Stimulated activated CD8-positive, alpha-beta memory T cell treated with anti-CD3 and anti-CD28 coated beads, Interleukin-4, amount 100 ng/mL, for 1 hour (primary cell): ENCODE measurements at regions not wholly inside any gene's neighbourhood (a gene's known extent, or its start where the extent isn't known, plus 50 kb on each side); places are given as distances from the start of the nearest gene placed in this dataset.
A peak's percentile ranks its signal among the peaks of the same experiment; 100 is the strongest.
"Not testable (repeated sequence)": the region's sequence is repeated elsewhere in the genome, so short reads cannot be mapped to it uniquely, and the experiment has no call there.

Source experiments
- DNase-seq, 2 donors: peaks; one replicate each; pipeline ENCODE4 v3.0.0-alpha.2; 2020; ENCODE audit warnings: low read depth in 2 of 2, low spot score in 1 of 2

GRCh38 chr6:30832864-30833263, 51.5 kb upstream of the DDR1 start:
- DNase-seq = no peak

DNA sequence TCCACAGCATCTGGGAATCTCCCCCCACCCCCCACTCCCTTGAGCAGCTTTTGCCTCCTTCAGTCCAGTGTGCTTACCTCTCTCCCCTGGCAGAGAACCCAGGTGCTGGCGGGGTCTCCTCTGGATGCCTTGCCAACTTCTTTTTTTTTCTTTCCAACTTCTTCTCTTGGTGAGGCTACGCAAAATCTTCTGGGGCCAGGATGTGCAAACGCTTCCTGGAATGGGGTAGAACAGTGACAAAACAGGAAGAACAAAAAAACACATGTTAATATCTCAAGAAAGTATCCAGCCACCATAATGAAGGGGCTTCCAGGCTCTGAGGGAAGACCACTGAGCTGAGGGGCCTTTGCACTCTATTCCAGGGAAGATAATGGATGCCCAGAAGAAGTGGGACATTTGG, 53.9 kb upstream of the DDR1 start:
- no peak for DNase-seq

DNA sequence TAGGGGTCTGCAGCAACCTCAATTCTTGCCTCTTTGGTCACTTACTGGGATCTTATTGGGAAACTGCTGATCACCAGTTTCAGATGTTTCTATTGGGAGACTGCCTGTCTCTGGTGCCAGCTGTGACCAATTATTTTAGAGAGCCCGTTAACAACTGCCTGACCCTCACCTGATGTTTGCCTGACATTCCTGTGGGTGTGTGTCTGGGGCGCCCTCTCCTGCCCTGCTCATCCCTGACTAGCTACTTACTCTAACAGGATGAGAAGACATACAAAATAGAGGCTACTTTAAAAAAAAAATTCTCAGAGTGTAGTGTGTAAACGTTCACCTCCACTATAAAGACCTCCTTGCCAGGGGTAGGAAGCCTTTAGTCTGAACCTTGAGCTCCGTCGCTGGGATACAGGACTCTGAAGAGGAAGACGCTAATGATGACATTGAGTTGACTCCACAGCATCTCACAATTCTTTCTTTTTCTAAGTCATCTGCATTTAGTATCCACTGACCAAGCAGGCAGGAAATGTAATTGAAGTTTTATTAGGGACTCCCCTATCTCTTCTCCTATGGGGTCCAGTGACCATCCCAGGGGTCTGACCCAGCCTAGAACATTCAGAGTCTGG, 54.6 kb upstream of the DDR1 start:
- DNase-seq = no peak

- DNase-seq = no peak
These were observed 55.3 kb upstream of the DDR1 start for GRCh38 chr6:30829033-30829432.

- DNase-seq = peak; percentile 60 to 69
These were observed 56.0 kb upstream of the DDR1 start for GRCh38 chr6:30828027-30828962.

DNA sequence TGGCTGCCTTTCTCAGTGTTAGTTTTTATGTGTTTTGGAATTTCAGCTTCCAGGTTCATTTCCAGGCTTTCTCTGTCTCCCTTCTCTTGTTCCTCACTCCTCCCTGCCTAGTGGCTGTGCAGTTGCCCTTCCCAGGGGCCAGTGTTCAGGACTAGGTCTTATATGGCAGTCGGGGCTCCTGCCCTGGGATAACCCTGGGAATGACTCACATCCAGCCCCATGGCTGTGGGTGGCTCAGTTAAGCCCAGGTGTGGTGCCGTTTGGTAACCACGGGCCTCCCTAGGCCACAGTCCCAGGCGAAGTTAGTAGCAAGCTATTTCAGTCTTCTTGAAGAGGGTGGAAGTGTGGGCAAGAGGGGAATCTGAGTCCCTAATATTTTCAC, 57.4 kb upstream of the DDR1 start:
- DNase-seq = no peak

DNA sequence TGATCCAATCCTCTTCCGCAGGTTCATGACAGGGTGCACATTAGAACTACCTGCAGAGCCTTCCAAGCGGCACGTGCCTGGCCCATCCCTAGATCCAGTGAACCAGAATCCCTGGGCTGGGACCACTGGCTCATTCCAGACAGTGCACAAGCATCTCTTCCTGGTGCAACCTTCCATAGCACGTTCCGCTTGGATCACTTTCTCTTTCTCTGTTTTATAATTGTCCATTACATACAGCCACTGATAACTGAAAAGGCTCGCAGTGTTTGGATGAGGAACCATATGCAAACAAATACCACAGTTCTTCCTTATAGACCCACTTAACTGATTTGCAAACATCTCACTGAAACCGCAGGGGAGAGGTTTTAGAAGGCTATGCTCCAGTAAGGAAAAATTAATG, 59.6 kb upstream of the DDR1 start:
- DNase-seq = no peak

DNA sequence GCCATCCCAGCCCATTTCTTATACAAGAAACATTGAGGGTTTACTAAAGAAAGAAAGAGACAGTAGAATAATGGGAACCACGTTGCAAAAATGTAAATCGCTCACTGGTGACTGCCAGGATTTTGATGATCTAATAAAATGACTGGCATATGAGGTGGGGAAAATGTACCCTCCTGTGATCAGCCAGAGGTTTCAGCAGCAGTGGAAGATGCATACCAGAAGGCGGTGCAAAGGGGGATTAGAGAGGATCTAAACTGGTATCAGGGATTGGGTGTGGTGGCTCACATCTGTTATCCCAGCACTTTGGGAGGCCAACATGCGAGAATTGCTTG, 60.8 kb upstream of the DDR1 start:
- DNase-seq = no peak

DNA sequence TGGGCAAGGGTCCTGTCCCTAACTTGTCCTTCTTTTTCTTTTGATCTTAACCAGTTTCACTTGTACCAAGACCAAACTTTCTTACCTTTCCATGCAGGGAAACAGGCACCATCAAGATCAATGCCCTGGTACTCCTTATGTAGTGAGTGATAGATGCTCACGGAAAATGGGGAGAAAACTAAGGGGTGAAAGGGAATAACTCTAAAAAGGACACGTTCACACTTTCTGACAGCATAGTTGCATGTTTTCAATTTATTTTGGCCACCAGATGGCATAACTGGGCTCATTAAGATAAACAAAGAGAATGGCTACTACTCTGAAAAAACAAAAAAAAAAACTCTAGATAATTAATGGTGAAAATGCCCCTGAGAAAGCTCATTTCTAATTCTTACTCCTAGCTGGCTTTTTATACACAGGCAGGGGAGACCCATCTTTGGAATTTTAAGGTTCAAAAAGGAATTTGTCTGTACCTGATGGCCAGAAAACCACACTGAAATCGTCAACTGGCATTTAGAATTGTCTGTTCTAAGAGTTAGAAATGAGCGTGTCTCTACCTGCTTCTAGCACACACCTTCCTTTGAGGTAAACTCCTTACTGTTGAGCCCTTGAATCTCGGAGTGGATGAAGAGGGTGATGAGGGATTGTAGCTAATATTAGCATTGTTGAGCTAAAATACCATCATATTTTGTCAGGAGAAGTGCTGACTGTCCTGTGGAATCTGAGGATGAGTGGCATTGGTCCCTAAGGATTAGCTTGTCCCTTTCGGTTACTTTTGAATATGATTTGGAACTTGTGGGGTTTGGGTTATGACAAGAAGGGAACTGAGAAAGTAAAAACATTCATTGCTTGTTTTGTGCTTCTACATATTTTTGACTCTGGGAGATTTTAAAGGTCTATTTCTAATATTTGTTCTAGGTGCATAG, 62.2 kb upstream of the DDR1 start:
- DNase-seq = no peak

- DNase-seq = no peak
These were observed 64.1 kb upstream of the DDR1 start for GRCh38 chr6:30820193-30820592.

- no peak for DNase-seq
These were observed 64.9 kb upstream of the DDR1 start for GRCh38 chr6:30819297-30819917.

DNA sequence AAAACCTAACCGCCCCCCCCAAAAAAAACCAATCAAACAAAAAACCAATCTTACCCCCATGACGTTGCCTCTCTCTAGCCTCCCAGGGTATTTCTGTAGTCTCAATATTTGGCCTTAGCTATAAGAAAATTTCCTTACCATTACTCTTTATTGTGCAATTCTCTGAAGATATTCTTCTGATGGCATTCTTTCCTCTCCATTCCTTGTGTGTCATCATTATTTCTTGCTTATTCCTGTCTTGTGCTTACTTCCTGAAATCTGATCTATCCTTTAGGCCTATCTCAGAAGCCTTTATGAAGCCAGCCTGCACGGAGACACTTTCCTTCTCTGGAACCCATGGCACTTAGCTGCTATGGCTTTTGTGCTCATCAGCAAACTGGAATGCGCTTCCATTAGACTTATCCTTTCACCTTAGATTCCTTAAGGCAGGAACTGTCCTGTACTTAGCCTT, 65.9 kb upstream of the DDR1 start:
- DNase-seq = no peak

GRCh38 chr6:30816791-30817739, 67.3 kb upstream of the DDR1 start:
- DNase-seq = no peak

DNA sequence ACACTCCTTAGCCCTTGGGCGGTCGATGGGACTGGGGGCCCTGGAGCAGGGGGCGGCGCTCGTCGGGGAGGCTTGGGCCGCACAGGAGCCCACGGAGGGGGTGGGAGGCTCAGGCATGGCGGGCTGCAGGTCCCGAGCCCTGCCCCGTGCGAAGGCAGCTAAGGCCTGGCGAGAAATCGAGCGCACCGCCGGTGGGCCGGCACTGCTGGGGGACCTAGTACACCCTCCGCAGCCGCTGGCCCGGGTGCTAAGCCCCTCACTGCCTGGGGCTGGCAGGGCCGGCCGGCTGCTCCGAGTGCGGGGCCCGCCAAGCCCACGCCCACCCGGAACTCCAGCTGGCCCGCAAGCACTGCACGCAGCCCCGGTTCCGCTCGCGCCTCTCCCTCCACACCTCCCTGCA, 68.0 kb upstream of the DDR1 start:
- DNase-seq = not testable (repeated sequence)

- DNase-seq = not testable (repeated sequence)
These were observed 69.1 kb upstream of the DDR1 start for GRCh38 chr6:30815041-30815742.

- DNase-seq = no peak
These were observed 69.9 kb upstream of the DDR1 start for GRCh38 chr6:30814146-30815040.

- DNase-seq = no peak
These were observed 69.3 kb upstream of the IER3 start for GRCh38 chr6:30813631-30814145.

GRCh38 chr6:30810813-30811339, 66.5 kb upstream of the IER3 start:
- DNase-seq = no peak
